Left hindlimb (tissue), 1 donor: ENCODE measurements at regions not wholly inside any gene's neighbourhood (a gene's known extent, or its start where the extent isn't known, plus 50 kb on each side); places are given as distances from the start of the nearest gene placed in this dataset.

Experiments used
- DNase-seq: peaks from one replicate; pipeline ENCODE4 v3.0.0-alpha.2; 2018

DNA sequence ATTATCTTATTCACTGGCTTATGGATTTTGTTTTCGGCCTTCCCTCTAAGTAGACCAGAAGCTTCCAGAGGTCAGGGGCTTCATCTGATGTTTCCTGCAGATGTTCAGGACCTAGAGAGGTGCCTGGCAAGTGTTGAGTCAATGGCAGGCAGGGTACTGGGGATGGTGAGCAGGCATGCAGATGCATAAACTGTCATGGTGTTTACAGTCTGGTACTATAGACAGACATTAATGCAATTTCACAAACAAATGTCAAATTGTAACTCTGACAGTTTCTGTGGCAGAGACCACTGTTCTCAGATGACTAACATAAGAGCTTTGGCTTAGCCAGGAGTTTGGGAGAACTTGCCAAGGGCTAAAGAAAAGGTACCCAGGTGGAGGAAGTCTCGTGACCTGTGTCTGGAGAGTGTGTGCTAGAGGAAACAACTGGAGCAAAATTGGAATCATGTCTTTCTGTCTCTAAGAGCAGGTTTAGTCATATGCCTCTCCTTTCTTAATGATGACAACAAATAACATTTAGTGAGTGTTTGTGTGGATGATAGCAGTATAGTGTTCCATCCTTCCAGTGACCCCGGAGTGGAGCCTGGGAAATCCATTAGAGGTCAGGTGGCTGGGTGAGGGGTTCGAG, 53.7 kb upstream of the TRAK1 start:
- no peak for DNase-seq

DNA sequence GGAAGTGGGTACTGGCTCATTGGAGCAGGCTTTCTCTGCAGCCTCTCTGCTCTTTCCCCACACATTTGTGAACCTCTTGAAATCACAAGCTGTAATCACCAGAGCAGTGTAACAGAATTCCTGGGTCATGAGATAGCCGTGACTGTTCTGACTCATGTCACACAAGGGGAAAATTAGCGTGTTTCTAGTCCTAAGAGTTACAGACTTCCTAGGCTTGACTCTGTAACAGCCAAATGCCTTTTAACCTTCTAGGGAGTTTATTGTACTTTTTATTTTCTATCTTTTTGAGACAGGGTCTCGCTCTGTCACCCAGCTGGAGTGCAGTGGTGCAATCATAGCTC, 54.7 kb upstream of the TRAK1 start:
- DNase-seq: no peak

DNA sequence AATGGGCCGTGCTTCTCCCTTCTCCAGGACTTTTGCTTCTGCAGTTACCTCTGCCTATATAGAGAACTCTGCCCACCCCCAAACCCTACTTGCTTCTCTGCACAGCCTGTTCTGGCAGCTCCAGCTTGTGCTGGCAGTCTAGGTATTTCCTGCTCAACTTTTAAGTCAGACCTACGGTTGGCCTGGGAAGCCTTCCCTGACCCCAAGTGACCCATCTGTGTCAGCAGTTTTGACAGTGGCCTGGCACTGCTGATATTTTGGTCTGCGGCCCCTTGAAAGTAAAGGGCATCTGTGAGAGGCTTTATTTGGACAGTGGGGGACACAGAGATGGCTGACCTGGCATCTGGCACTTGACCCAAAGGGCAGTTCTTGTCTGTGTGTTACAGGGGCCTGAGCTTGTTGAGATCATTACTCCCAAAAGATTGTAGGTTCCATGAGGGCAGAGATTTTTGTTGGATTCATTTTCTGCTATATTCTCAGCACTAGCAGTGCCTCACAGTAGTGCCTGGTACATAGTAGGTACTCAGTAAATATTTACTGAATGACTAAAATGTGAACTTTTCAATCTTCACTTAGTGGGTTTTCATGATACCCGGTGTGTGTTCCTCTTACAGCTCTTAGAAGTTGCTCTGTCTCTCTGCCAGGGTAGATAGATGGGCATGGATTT, 55.2 kb upstream of the TRAK1 start:
- no peak for DNase-seq

DNA sequence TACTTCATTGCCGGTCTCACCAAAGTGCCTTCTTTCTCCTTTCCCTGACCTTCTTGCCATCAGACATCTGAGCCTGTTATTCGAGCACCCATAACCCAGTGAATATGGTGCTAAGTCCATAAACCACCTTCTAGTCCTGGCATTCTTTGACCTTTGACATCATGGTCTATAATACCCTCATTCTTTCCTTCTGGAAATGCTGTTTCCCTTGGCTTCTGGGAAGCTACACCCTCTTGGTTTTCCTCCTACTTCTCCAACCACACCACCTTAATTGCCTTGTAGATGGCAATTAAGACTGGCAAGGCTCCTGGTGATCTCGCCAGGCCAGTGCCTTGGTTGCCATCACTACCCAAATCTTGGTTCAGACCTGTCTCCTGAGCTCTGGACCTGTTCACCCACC, 56.1 kb upstream of the TRAK1 start:
- no peak for DNase-seq

DNA sequence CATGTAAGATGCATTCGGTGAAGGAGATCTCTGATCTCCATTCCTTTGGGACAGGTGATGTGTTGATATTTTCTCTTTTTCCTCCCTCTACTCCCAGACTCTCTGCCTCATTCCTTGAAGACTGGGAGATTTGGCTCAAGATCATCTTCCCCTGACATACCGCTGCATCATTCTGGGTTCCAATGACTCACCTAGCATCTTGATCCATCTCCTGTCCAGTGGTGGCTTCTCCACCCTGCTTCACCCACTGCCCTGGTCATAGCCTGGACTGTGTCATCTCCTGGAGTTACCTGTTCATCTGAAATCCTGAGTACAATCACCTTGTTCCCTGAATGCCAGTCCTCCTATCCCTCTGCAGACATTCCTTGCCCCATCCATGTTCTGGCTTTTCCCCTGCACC, 57.4 kb upstream of the TRAK1 start:
- DNase-seq: no peak

DNA sequence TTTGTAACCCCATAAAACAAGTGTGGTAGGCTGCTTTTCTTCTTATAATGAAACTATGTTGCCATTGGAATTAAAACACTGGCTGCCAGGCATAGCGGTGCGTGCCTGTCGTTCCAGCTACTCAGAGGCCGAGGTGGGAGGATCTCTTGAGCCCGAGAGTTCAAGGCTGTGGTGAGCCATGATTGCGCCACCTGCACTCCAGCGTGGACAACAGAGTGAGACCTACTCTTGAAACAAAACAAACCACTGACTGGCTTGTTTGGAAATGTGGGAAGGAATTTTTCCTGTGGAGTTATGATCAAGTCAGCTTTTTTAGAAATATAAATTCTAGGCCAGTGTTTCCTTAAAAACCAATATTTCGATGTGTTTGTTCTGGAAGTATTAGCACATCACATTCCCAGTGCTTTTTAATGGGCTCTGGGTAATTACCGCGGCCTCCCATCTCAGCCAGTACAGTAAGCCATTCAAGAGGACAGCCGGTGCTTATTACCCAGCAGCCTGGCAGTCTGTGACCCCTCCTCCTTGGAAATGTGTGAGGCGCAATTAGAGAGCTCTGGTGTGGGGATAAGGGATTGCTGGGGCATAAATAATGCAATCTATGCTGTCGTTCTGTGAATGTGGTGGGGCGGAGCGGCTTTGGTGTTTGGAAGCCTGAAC, 58.3 kb upstream of the TRAK1 start:
- peak; percentile 70 for DNase-seq

DNA sequence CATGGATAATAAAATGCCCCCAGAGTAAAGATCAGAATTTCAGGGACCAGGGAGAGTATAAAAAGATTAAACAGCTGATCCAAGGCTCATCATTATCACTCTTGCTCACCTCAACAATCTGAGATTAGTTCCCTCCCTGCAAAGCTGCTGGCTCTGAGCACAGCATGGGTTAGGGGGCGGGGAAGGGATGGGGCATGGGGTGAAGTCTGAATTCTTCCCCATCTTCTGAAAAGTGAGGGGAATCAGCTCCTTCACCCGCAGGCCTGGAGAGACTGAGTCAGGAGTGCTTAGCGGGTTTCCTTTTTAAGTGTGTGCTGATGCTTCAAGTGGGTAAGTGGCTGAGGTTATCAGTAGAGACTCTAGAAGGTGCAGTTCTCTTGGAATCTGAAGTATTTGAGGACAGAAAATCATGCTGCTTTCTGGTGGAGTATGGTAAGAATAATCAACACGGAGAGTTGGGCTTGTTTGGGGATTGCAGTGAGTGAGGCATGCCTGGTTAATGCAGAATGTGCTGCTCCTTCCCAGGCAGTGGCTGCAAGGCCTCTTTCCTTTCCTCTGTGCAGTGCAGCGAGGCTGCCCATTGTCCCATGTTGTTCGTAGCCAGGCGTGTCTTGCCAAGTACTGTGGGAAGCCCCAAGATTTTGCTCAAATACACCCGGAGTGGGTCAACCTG, 59.2 kb upstream of the TRAK1 start:
- no peak for DNase-seq

DNA sequence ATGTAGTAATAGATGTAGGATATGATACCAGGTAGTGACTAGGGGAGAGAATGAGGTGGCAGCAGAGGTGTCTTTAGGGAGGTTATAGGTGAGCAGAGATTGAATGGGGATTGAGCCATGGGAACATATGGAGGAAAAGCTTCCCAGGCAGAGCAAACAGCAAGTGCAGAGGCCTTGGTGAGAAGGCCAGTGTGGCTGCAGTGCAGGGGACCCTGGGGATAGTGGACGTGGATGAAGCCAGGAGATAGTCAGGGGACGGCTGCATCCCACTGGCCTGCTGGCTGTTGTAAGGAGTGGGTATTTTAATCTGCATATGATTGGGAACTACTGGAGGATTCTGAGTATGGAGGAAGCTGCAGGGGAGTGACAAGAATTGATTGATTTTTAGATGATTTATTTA, 62.7 kb upstream of the TRAK1 start:
- no peak for DNase-seq

DNA sequence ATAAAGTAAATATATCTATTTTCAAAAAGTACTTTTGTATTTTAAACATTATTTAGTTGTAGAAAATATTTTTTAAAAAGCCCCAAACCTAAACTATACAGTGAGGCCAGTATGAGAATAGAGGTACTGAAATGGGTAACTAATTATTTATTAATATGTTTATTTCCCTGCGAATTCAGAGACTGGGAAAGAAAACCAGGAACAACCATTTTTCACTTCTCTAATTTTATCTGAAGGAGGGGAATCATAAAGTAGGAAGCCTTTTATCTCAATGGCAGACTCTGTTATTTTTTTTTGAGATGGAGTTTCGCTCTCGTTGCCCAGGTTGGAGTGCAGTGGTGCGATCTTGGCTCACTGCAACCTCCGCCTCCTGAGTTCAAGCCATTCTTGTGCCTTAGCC, 63.6 kb upstream of the TRAK1 start:
- DNase-seq: no peak

DNA sequence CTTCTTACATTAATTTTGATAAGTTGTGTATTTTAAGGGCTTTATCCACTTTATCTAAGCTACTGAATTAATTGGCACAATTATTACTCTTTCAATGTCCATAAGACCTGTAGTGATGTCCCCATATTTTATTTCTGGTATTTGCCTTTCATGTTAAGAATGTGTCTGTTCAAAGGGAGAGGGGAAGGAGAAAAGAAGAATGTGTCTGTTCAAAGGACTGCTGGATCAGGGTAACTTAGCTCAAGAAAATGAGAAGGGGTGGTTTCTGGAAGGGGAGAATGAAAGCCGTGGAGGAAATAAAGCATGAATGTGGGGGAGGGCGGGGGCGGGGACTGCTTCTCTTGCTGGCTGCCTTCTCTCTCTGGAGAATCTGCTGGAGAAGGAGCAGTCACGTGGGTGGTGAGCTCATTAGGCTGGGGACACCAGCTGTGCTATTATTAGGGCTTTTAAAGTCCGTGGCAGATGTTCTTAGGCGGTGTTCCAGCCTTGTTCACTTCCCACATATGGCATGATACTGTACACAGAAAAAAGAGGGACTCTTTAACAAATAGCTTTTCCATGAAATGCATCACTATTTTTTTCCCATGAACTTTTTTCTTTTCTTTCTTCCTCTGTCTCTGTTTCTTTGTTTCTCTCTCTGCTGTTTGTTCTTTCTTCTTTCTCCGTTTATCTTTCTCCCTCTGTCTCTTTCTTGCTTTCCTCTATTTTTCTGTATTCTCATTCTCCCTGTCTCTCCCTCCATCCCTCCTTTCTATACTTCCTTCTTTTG, 63.7 kb upstream of the ULK4 start:
- DNase-seq: peak; percentile 96

DNA sequence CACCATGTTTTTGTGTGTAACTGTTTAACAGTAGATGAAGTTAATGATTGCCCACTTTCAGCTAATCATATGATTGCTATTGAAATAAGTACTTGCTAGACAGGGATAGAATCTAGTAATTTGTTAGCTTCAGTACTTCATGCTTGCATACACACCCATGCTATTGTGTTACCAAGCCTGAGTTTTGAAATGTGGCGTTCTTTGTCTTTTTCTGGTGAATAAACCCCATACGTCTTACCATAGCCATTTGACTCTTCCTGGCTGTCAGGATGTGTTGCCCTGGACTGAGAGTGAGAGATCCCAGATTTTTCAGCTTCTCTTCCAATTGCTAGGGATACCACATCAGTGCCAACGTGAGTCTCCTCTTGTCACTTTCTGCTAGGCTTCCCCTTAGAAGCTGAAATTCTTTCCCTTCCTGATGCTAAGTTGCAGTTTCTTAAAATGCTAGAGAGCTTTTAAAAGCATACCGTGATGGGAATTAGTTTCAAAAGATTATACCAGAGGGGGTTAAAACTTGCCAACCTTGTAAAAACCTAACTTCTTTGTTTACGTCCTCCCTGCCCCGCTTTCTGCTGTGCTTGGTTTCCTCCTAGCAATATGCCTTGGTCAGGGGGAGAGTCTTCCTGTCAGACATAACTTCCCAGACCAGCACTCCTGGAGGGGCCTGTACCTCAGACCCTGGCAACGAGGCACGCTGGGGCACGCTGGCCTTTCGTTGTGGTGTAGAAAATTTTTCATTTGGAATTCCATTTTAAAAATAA, 62.9 kb upstream of the ULK4 start:
- no peak for DNase-seq

DNA sequence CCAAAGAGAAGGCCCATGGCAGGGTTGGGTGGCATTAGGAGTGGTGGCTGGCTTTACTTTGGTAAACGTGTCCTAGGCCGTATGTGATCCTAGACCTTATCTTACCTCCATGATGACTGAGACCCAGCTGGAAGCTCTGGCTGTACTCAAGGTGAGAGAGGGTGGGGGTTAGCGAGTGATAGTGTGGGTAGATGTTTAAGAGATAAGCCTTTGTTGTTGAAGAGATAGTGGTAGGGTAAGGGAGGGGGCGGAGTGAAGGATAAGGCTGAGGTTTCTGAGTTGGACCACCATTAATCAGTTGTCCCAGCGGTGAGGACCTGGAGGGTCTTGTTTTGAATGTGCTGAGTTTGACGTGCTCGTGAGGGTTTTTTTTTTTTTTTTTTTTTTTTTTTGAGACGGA, 61.5 kb upstream of the ULK4 start:
- DNase-seq: no peak

DNA sequence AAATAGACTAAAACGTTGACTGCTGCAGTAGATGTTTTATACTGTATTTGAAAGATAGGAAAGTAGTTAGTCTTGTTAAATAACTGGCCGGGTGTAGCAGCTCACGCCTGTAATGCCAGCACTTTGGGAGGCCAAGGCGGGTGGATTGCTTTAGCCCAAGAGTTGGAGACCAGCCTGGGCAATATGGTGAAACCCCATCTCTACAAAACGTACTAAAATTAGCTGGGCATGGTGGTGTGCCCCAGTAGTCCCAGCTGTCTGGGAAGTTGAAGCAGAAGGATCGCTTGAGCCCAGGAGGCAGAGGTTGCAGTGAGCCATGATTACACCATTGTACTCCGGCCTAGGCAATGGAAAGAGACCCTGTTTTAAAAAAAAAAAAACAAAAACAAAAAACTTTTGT, 60.5 kb upstream of the ULK4 start:
- no peak for DNase-seq

DNA sequence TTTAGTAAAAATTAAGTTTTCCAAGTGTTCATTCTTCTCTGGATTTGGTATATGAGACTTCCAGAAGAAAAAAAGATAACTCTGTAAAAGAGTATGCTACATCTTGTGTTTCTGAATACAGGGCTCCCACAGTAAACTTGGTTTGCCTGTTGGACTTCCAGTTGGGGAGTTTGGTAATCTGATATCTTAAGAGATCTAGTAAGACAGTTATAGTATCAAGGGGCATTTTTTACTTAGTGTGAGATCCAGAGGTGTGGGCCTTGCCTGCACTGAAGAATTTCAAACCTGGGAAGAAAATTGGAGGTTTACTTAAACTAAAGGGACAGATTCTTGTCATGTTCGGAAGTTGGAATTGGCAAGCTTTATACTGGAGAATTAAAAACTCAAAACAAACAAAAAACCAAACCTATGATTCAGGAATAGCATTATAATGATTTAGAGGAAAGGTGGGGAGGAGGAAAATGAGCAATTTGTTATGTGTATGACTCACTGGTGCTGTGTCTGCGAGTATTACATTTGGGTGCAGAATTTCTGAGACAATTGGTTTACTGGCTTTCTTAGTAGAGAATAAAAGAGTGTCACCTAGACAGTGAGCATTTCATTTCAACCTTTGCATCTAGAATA, 58.9 kb upstream of the ULK4 start:
- no peak for DNase-seq

DNA sequence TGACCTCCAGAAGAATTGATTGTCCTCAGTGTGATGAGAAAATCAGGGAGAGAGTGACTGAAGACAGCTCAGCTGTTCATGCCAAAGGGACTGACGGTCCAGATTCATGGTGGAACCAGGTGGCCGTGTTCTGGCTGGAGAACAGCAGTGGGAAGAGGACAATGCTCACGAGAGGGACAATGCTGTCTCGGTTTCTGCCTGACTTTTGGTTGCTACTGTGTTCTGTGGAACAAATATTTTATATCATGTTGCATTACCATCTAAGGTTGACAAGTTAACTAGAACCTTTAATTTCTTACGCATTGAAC, 58.0 kb upstream of the ULK4 start:
- DNase-seq: no peak

DNA sequence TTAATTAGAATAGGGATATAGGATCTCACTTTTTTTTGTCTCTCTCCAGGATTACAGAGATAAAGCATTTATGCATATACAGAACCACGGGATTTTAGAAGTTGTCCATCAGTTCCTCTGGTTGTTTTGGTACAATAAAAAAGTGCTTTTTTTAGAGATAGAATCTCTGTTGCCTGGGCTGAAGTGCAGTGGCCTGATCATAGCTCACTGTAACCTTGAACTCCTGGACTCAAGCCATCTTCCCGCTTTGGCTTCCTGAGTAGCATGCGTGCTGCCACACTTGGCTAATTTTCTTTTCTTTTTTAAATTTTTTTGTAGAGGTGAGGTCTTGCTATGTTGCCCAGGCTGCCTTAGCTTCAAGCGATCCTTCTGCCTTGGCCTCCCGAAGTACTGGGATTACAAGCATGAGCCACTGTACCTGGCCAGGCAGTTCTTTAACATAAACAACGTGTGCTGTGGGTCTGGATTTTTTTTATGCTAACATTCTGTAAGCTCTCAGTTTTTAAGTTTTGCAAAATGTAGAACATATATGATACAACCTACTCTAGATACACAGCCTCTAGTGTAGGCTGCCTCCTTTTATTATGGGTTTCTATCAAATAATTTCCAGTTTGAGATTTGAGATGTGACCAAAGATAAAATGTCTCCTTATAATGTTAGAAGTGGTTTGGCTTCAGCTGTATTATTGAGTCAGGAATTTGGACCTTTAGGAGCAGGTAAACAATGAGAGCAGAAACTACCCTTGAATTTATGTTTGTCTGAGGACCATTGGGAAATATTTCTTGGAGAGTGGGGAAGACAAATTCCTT, 57.4 kb upstream of the ULK4 start:
- no peak for DNase-seq

DNA sequence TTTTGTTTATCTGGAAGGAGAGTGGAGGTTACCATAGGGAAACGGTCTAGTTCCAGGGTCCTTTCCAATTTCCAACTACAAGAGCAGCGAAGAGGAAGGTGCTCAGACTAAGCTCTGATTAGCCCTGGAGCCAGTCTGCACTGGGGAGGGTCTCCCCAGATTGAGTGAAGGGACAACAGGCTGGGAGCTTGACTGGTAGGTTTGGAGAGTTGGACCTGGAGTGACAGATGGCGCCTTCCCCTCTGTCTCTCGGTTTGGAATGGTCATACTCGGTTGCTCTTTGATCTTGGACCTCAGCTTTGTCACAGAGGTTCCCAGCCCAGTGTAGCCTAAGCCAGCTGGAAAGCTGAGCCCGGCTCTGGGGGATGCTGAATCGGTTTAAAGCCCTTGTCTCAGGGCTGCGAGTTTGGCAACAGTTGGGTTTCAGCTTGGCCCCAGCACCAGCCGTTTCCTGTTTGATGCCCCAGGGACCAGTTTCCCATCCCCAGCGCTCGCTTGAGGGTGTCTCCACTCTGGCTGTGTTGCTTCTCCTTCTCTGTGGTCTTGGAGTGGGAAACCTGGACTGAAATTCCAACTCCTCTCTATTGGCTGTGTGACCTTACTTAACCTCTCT, 53.1 kb upstream of the ULK4 start:
- DNase-seq: peak; percentile 49

DNA sequence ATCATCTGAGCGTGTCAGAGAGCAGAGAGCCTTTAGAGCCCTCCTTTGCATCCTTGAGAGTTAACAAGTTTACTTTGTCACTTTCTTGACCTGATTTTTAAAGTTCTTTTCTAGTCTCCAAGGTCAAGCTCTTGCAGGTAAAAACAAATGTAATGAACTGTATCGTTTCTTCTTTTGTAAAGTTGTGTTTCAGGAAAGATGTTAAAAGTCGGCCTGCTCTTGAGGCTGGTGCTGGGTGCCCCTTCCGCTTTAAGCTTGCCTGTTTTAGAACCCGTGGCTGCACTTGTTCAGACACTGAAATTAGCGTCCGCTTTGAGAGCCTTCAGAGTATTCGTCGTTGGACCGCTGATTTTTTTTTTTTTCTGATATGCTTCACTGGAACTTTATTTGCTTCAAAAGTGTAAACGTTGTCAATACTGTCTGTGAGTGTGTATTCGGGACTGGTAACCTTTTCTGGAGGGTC, 52.6 kb upstream of the ULK4 start:
- DNase-seq: no peak

DNA sequence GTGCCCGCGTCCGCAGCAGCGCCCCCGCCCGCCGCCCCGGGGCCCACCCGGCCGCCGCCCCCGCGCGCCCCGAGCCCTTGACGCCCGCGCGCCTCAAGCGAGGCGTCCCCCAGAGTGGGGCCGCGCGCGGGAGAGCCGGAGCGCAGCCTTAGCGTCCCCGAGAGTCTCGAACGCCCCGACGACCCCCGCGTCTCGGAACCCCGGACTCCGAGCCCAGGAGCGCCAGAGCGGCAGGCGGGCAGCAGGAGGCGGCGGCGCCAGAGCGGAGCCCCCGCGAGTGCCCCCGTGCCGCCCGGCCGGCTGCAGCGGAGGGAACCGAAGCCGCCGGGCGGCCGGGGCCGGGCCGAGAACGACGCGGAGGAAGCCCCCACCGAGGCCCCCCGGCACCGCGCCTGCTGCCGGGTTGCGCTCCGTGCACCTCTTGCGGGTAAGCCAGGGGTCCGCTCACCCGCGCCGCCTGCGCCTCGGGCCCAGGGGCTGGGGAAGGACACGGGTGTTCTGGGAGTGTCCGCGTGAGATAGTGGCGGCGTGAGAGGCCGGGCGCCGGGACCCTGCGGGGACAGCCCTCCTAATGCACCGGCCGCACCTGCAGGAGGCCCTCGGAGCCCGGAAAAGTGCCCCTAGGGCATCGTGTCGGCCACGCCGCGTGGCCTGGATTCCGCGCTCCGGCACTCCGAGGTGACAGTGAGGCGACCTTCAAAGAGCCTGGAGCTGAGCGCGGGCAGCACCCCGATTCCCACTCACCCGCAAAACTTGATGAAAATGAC, 52.0 kb upstream of the ULK4 start:
- DNase-seq: peak; percentile 74
